ENCODE measurements at regions not wholly inside any gene's neighbourhood (a gene's known extent, or its start where the extent isn't known, plus 50 kb on each side); places are given as distances from the start of the nearest gene placed in this dataset.
"Not testable (repeated sequence)": the region's sequence is repeated elsewhere in the genome, so short reads cannot be mapped to it uniquely, and the experiment has no call there.

- peak; percentile 61 for DNase-seq
Measured at GRCh38 chr3:159280386-159281191, 478.7 kb downstream of the MFSD1 start.

GRCh38 chr3:159293493-159293892, 491.6 kb downstream of the MFSD1 start:
- no peak for DNase-seq

- no peak for DNase-seq
Measured at GRCh38 chr3:159301961-159302360, 500.1 kb downstream of the MFSD1 start.

DNA sequence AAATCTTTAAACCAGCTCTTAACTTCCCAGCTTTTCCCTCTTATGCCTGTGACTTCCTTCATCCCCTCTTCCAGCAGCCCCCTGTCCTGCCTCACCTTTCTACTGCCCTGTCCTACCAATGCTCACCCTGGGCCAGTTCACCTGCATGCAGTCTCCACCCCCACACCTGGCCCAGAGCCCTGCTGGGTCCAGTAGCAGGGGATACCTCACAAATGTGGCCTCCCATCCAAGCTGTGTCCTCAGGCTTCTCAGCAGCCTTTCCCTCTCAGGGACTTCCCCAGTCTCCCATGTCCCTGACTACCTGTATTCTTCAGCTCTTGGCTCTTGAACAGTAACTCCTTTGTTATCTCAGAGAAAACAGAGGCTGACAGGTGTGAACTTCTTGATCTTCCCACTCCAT, 503.2 kb downstream of the MFSD1 start:
- DNase-seq = no peak

- not testable (repeated sequence) for DNase-seq
Measured at GRCh38 chr3:159316706-159317105, 514.9 kb downstream of the MFSD1 start.

- no peak for DNase-seq
Measured at GRCh38 chr3:159319156-159319555, 517.3 kb downstream of the MFSD1 start.

DNA sequence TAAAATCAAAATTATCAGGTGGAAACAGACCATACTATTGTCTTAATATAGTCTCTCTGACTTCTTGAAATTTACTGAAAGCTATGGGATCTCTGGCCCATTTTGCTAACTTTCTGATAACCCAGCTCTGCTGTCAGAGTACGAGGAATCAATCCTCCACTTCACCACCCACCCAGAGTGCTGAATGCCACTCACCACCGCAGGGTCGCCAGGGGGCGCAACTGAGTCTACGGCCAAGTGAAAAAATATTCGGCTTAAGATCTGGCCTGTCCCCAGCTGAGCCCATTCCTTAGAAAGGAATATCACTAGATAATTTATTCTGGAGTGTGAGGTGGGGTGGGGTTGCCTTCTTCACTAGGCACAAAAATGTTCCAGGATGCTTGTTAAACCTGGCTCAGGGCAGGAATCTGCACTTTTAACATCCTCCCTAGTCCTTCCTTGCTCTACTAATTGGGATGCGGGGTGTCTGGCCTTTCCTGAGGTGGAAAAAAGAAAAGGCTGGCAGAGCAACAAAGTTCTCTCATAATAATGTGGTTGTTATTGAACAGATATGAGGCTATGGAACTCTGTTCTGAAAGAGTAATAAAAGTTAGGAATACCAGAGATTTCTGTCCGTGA, 520.6 kb downstream of the MFSD1 start:
- DNase-seq = no peak

DNA sequence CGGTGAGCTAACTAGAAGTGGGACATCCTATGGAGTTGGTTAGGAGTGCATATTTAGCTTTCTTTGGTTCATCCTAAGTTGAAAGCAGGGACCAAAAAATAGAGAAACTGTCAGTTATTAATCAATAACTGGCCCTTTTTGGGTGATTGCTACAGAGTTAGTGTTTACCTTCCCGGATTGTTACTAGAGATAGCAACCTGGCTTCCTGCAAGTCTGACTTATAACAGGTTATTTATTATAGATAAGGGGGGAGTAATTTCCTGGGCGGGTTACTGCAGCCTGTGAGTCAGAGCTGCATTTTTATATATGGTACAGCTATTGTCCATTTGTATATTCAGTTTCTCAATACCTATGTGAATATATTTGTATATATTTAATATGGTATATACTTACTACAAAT, 522.0 kb downstream of the MFSD1 start:
- DNase-seq = no peak

GRCh38 chr3:159326998-159327397, 525.1 kb downstream of the MFSD1 start:
- no peak for DNase-seq

DNA sequence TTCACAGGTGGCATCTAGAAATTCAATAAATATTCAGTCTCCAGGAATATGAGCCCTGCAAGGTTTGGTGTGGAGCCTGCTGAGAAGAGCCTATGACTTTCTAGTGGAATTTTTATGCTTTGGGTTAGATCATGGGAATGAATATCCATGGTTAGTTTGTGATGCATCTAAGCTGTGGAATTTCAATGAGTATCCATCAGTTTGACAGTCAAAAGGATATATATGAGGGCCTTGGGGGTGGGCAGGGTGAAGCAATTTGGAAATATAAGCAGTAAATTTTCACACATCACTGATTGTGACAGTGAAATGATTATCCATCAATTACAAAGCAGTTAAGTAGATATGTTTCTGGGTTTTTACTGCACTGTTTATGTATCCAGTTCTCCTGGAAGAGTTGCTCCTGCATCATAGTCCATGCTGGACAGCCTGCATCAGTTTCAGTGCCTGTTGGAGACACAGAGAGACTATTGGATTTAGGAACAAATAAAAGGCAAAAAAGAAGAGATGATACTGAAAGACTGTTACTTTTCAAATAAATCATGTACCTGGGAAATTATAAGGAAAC, 530.8 kb downstream of the MFSD1 start:
- DNase-seq = no peak

DNA sequence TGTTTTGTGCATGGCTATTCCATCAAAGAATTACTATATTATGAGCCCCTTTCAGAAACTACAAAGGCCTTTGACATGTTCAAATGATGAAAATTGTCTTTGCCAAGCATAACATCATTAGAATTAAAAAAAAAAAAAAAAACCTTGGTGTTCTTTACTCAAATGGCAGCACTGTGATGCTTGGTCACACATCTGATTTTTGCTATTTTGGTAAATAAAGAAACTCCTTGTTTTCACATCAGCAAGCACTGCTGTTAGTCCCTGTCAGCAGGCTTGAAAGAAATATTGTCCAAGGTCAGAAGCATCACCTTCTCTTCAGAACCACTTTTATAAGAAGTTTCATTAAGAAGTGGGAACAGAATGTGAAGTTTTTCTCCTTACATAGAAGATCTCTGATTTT, 537.3 kb downstream of the MFSD1 start:
- no peak for DNase-seq

- DNase-seq = no peak
Measured at GRCh38 chr3:159340877-159341500, 539.1 kb downstream of the MFSD1 start.

DNA sequence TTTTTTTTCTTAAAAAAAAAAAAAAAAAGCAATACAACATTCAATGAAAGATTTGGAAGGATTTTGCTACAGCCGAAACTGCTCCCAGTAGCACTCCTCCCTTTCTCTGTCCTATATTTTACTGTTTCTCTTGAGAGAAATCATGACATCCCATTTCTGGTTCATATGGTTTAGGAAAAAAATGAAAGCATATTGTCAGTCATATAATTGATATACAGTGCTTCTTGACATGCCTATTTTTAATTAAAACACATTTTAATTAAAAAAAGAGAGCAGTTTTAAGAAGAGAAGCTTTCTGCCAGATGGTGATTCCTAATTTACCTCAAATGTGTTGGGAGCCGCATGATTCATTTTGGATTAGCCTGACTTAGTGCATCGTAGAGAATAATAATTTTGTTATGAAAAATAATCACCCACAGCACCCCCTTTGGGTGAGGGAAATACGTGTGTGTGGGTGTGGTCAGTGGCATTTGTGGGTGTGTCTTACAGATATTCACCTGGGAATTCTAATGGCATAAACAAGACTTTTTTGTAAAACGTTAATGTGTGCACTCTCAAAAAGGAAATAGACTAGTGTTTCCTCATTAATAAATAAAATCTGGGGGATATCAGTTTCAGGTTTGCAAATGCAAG, 544.5 kb downstream of the MFSD1 start:
- no peak for DNase-seq

- DNase-seq = no peak
Measured at GRCh38 chr3:159348431-159348830, 546.6 kb downstream of the MFSD1 start.

GRCh38 chr3:159356606-159357005, 554.8 kb downstream of the MFSD1 start:
- DNase-seq = no peak

GRCh38 chr3:159364511-159364910, 562.7 kb downstream of the MFSD1 start:
- no peak for DNase-seq

- no peak for DNase-seq
Measured at GRCh38 chr3:159366476-159366875, 564.6 kb downstream of the MFSD1 start.

DNA sequence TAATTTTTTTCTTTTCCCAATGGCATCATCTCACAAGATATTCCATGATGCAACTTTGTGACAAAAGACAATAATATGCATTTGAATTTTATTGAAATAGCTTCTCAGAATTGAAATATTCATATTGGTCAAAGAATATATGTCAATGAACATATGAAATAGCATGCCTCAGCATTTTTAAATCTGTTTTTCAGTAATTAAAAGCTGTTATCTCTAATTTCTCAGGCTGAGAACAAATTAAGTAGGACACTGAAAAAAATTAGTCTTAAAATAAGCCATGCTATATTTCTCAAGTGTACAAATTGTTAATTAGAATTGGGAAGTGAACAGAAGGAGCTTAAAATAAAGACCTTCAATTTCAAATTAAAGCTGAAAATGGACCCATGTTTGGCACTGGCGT, 570.1 kb downstream of the MFSD1 start:
- no peak for DNase-seq

DNA sequence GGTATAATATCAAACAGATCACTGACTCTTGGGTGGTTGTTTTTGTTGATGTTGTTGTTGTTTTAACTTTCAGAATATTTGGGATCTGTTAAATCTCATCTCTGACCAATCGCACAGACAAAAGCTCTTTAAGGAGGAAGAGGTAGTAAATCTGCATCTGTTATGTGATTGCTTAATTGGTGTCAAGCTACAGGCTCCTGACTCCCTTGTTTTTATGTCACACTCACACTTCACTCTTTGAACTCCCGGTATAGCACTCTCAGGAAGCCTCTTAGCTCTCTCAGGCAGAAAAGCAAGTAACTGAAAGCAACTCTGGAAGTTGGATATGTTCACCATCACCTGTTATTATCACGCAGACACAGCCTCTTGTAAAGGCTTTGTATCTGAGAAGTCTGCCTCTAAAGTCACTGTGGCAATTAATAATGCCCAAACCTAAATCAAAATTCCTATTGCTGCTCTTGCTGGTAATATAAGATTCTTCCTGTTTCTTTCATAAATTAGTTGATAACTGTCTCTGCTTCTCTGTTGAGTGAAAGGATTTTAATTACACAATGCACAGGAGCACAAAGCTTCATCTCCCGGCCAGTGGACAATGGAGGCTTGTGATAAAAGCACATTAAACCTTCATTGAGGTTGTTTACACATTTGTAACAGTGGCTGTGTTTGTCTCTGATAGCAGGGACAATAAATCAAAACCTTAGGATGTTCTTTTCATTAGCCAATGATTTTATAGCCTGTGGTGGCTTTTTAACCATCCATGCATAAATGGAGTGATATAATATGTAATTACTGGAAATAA, 576.7 kb downstream of the MFSD1 start:
- no peak for DNase-seq

DNA sequence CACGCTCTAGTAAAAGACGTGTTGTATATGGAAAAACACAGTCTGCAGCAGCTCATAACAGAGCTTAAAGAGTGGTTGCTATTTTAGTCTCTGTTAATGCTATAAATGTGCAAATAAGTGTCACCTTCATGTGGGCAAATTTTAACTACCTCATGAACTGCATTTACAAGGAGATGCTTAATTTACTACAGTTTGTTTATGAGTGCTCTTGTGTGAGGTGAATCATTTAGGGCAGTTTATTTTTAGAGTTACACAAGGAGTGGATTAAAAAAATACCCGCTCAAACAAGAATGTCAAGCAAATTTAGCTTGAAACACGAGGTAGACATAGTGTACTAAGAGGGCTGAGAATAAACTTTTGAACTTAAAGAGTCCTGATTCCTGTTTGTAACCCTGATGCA, 579.0 kb downstream of the MFSD1 start:
- no peak for DNase-seq

DNA sequence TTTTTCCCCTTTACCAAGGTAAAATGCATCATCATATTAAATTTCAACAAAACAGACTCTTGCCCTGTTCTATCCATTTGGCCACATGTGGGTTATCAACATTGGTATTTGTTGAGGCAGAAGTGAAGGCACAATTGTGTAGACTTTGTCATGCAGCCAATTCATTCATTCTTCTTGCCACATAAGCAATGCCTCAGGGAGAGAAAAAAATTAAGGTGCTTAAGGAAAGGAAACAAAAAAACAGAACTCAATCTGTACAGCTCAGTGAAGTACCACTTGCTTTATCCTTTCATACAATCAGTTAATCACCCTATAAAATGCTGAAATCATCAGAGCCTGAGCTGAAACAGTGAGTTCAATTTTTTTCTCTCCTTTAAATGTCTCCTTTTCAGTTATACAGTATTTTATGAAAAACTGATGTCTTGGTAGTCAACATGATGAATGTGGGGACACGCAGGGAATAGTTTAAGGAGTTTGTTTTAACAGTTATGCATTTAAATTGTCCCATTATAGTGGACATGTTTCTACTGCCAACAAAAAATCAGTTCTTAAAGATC, 588.9 kb downstream of the MFSD1 start:
- no peak for DNase-seq

GRCh38 chr3:159397683-159398082, 591.0 kb upstream of the IL12A start:
- not testable (repeated sequence) for DNase-seq
